Panc1 (cell line): ENCODE measurements at regions not wholly inside any gene's neighbourhood (a gene's known extent, or its start where the extent isn't known, plus 50 kb on each side); places are given as distances from the start of the nearest gene placed in this dataset.

ENCODE experiments used
- ATAC-seq: fragments of 200-7000 bp; cut with Tn5 transposase; 2 replicates; pipeline ENCODE4 v1.9.1; 2020; ENCODE audit warnings: mild to moderate bottlenecking, moderate library complexity
- BruUV-seq: library from RNA; stranded (reverse); fragments of 400-500 nt; replicated peaks from 2 replicates; lab custom pipeline; 2021; lab: Mats Ljungman, UMichigan
- CTCF ChIA-PET: fragments of 300-600 bp; sonication (Branson Sonifier 250); formaldehyde crosslinking; loops from one replicate; lab custom pipeline; 2022; ENCODE audit warnings: antibody characterized with exemption; lab: Charles Lee
- POLR2A ChIA-PET: fragments of 300-600 bp; sonication (Branson Sonifier 250); formaldehyde crosslinking; loops from one replicate; lab custom pipeline; 2022; ENCODE audit warnings: antibody characterized with exemption; lab: Charles Lee
- DNase-seq: peaks from one replicate; pipeline ENCODE4 v3.0.0-alpha.2; 2010; ENCODE audit warnings: low read depth, low spot score
- H3K27ac ChIP-seq: 2 replicates; pipeline ENCODE4 v1.5.1; 2011; ENCODE audit warnings: mild to moderate bottlenecking, low read length, inconsistent platforms
- H3K27me3 ChIP-seq: fragments of 200-500 bp; sonication (Bioruptor generic); 2 replicates; pipeline ENCODE4 v1.6.0; 2014; ENCODE audit warnings: low read length, inconsistent platforms; ENCODE audit not compliant: control insufficient read depth, insufficient read depth
- H3K36me3 ChIP-seq: fragments of 200-500 bp; sonication (Bioruptor generic); 2 replicates; pipeline ENCODE4 v1.5.1; 2014; ENCODE audit warnings: inconsistent platforms, mild to moderate bottlenecking, low read length, moderate library complexity; ENCODE audit not compliant: control insufficient read depth, insufficient read depth
- H3K4me1 ChIP-seq: 2 replicates; pipeline ENCODE4 v1.5.1; 2011; ENCODE audit warnings: inconsistent platforms, mild to moderate bottlenecking, low read length, moderate library complexity; ENCODE audit not compliant: control insufficient read depth, insufficient read depth
- H3K4me3 ChIP-seq, 2 experiments: 2 replicates each; pipeline ENCODE4 v1.5.1; 2011 to 2012; ENCODE audit warnings: low read depth in 2 of 2, low read length in 2 of 2, mild to moderate bottlenecking in 2 of 2, inconsistent platforms in 1 of 2, moderate library complexity in 1 of 2
- H3K9me3 ChIP-seq: fragments of 200-500 bp; sonication (Bioruptor generic); 2 replicates; pipeline ENCODE4 v1.5.1; 2014; ENCODE audit warnings: low read depth, mild to moderate bottlenecking, inconsistent platforms, low read length, moderate library complexity; ENCODE audit not compliant: control insufficient read depth, insufficient read depth
- POLR2AphosphoS5 ChIP-seq: IDR thresholded peaks from 2 replicates; pipeline ENCODE4 v1.6.1; 2012; ENCODE audit warnings: mild to moderate bottlenecking, low read depth, low read length, moderate library complexity
- SIN3A ChIP-seq: IDR thresholded peaks from 2 replicates; pipeline ENCODE4 v1.6.1; 2012; ENCODE audit warnings: low read depth, mild to moderate bottlenecking, low read length, moderate library complexity, borderline replicate concordance; ENCODE audit not compliant: insufficient read depth
- TCF7L2 ChIP-seq: IDR thresholded peaks from 2 replicates; pipeline ENCODE4 v1.6.1; 2011; ENCODE audit warnings: mild to moderate bottlenecking, low read depth, low read length, inconsistent platforms
- in situ Hi-C: cut with HindIII; loops from 2 replicates; pipeline ENCODE4 v1.10.0; 2016; ENCODE audit warnings: low sequenced_read_pairs, low pct_unique_long_range_greater_than_20kb
- intact Hi-C: fragments of 100-400 bp; cut with micrococcal nuclease; formaldehyde crosslinking; loops from one replicate; pipeline ENCODE4 v1.10.0; 2022; ENCODE audit not compliant: unreplicated experiment
- TF ChIP-seq, protein P1 (sequence below): fragments of 450-650 bp; IDR thresholded peaks from 2 replicates; pipeline ENCODE4 v1.5.1; 2017; ENCODE audit warnings: mild to moderate bottlenecking
- TF ChIP-seq, protein P2 (sequence below), 2 experiments: IDR thresholded peaks; 2 replicates each; pipeline ENCODE4 v1.6.1; 2011 to 2012; ENCODE audit warnings: low read depth in 2 of 2, control low read depth in 1 of 2, low read length in 1 of 2, mild to moderate bottlenecking in 1 of 2, moderate library complexity in 1 of 2; ENCODE audit not compliant: insufficient read depth in 1 of 2

DNA sequence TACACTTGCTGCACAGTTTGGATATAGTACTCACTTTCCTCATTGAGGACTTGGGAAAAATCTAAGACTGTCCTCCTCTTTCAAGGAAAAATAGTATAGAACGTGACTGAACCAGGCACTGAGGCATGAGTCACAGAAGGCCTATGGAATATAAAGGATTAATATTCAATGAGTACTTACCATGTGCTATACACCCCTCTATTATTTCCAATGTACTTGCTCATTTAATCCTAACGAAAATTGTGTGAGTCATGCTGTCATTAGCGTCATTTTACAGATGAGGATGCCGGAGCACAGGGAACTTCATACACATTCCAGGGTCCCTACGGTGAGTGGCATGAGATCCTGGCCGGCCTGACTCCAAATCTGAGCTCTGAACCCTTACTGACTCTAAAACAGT lies 2136.2 kb upstream of the TENM3 start:
- Histone ChIP-seq H3K4me1 (no peaks in the 10 kb centered on the region), H3K27me3 (no peaks in the 10 kb centered on the region), H3K4me3 (no peak overlapping the region), H3K27ac (no peak overlapping the region), H3K36me3 (no peaks in the 10 kb centered on the region), H3K9me3 (no peaks in the 10 kb centered on the region)
- intact Hi-C loops (no loop called here), in situ Hi-C loops (no loop called here)
- TF ChIP-seq TCF7L2, result no peak
- TF ChIP-seq, protein P1, sequence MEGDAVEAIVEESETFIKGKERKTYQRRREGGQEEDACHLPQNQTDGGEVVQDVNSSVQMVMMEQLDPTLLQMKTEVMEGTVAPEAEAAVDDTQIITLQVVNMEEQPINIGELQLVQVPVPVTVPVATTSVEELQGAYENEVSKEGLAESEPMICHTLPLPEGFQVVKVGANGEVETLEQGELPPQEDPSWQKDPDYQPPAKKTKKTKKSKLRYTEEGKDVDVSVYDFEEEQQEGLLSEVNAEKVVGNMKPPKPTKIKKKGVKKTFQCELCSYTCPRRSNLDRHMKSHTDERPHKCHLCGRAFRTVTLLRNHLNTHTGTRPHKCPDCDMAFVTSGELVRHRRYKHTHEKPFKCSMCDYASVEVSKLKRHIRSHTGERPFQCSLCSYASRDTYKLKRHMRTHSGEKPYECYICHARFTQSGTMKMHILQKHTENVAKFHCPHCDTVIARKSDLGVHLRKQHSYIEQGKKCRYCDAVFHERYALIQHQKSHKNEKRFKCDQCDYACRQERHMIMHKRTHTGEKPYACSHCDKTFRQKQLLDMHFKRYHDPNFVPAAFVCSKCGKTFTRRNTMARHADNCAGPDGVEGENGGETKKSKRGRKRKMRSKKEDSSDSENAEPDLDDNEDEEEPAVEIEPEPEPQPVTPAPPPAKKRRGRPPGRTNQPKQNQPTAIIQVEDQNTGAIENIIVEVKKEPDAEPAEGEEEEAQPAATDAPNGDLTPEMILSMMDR, result no peak
- TF ChIP-seq, protein P2, sequence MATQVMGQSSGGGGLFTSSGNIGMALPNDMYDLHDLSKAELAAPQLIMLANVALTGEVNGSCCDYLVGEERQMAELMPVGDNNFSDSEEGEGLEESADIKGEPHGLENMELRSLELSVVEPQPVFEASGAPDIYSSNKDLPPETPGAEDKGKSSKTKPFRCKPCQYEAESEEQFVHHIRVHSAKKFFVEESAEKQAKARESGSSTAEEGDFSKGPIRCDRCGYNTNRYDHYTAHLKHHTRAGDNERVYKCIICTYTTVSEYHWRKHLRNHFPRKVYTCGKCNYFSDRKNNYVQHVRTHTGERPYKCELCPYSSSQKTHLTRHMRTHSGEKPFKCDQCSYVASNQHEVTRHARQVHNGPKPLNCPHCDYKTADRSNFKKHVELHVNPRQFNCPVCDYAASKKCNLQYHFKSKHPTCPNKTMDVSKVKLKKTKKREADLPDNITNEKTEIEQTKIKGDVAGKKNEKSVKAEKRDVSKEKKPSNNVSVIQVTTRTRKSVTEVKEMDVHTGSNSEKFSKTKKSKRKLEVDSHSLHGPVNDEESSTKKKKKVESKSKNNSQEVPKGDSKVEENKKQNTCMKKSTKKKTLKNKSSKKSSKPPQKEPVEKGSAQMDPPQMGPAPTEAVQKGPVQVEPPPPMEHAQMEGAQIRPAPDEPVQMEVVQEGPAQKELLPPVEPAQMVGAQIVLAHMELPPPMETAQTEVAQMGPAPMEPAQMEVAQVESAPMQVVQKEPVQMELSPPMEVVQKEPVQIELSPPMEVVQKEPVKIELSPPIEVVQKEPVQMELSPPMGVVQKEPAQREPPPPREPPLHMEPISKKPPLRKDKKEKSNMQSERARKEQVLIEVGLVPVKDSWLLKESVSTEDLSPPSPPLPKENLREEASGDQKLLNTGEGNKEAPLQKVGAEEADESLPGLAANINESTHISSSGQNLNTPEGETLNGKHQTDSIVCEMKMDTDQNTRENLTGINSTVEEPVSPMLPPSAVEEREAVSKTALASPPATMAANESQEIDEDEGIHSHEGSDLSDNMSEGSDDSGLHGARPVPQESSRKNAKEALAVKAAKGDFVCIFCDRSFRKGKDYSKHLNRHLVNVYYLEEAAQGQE (IDR thresholded peaks at IDR 0.05; ENCODE audit: insufficient read depth in 1 of 2, low read depth in 2 of 2, low read length in 1 of 2), result no peak
- TF ChIP-seq POLR2AphosphoS5, result no peak
- TF ChIP-seq SIN3A, result no peak
- ATAC-seq, result no peak
- DNase-seq, result no peak
- CTCF ChIA-PET, result no interaction called here
- BruUV-seq, result no TSS peak
- POLR2A ChIA-PET, result no interaction called here

DNA sequence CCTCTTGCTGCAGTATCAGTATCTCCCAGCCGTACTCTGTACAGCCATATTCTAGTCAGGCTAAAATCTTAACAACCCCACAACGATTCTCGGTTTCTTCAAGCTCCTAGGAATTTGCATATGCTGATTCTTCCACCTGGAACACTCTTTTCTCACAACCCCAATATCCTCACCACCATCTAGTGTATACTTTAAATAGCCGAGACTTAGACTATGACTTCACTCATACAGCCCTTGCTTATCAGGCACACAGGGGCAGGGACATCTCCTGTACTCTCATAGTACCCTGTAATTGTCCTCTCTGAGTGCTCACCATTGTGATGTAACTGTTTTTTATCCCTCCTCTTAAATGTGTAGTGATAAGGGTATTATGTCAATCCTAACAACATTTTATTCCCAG lies 2126.4 kb upstream of the TENM3 start:
- CTCF ChIA-PET, result no interaction called here
- POLR2A ChIA-PET, result no interaction called here
- Histone ChIP-seq H3K36me3 (no peaks in the 10 kb centered on the region), H3K9me3 (no peaks in the 10 kb centered on the region), H3K4me3 (no peak overlapping the region), H3K4me1 (no peaks in the 10 kb centered on the region), H3K27ac (no peak overlapping the region), H3K27me3 (no peaks in the 10 kb centered on the region)
- in situ Hi-C loops, result no loop called here
- no peak for ATAC-seq
- intact Hi-C loops, result no loop called here
- TF ChIP-seq TCF7L2 (no peak), SIN3A (no peak), POLR2AphosphoS5 (no peak)
- TF ChIP-seq, protein P2 (IDR thresholded peaks at IDR 0.05; ENCODE audit: insufficient read depth in 1 of 2, low read depth in 2 of 2, low read length in 1 of 2), result no peak
- TF ChIP-seq, protein P1, result no peak
- DNase-seq, result no peak
- no TSS peak for BruUV-seq
